ENCODE measurements at regions not wholly inside any gene's neighbourhood (a gene's known extent, or its start where the extent isn't known, plus 50 kb on each side); places are given as distances from the start of the nearest gene placed in this dataset.

GRCh38 chr11:130772266-130773227, 143.7 kb downstream of the SNX19 start:
- ATAC-seq (no peak), DNase-seq (ENCODE audit: low spot score in 2 of 2) (no peak)
- Mint-ChIP-seq H3K27ac (no peak overlapping the region), H3K36me3 (no peaks in the 10 kb centered on the region), H3K9me3 (no peaks in the 10 kb centered on the region)

- DNase-seq (ENCODE audit: low spot score in 2 of 2) = no peak
- no peak overlapping the region for H3K27ac Mint-ChIP-seq
- ATAC-seq = no peak
- H3K9me3 Mint-ChIP-seq = no peaks in the 10 kb centered on the region
- H3K36me3 Mint-ChIP-seq = no peaks in the 10 kb centered on the region
These were observed 142.9 kb downstream of the SNX19 start for GRCh38 chr11:130773244-130773820.

- DNase-seq (ENCODE audit: low spot score in 2 of 2) = no peak
- Mint-ChIP-seq H3K36me3 (no peaks in the 10 kb centered on the region), H3K9me3 (no peaks in the 10 kb centered on the region), H3K27ac (no peak overlapping the region)
- ATAC-seq = no peak
These were observed 141.6 kb downstream of the SNX19 start for GRCh38 chr11:130774703-130775102.

GRCh38 chr11:130775306-130776060, 140.8 kb downstream of the SNX19 start:
- Mint-ChIP-seq H3K36me3 (no peaks in the 10 kb centered on the region), H3K27ac (no peak overlapping the region), H3K9me3 (no peaks in the 10 kb centered on the region)
- ATAC-seq (no peak), DNase-seq (ENCODE audit: low spot score in 2 of 2) (no peak)

GRCh38 chr11:130776061-130776419, 140.2 kb downstream of the SNX19 start:
- no peaks in the 10 kb centered on the region for H3K36me3 Mint-ChIP-seq
- H3K27ac Mint-ChIP-seq = no peak overlapping the region
- DNase-seq (ENCODE audit: low spot score in 2 of 2) (no peak), ATAC-seq (no peak)
- no peaks in the 10 kb centered on the region for H3K9me3 Mint-ChIP-seq

- DNase-seq (ENCODE audit: low spot score in 2 of 2) = no peak
- no peak for ATAC-seq
- H3K36me3 Mint-ChIP-seq = no peaks in the 10 kb centered on the region
- H3K9me3 Mint-ChIP-seq = no peaks in the 10 kb centered on the region
- no peak overlapping the region for H3K27ac Mint-ChIP-seq
These were observed 138.3 kb downstream of the SNX19 start for GRCh38 chr11:130778026-130778425.

GRCh38 chr11:130778705-130779104, 137.6 kb downstream of the SNX19 start:
- no peak overlapping the region for H3K27ac Mint-ChIP-seq
- ATAC-seq (no peak), DNase-seq (ENCODE audit: low spot score in 2 of 2) (no peak)
- no peaks in the 10 kb centered on the region for H3K9me3 Mint-ChIP-seq
- H3K36me3 Mint-ChIP-seq = no peaks in the 10 kb centered on the region

- Mint-ChIP-seq H3K27ac (no peak overlapping the region), H3K9me3 (no peaks in the 10 kb centered on the region), H3K36me3 (no peaks in the 10 kb centered on the region)
- ATAC-seq = no peak
- DNase-seq (ENCODE audit: low spot score in 2 of 2) = no peak
These were observed 137.0 kb downstream of the SNX19 start for GRCh38 chr11:130779267-130779666.

GRCh38 chr11:130779943-130780342, 136.3 kb downstream of the SNX19 start:
- no peak for DNase-seq (ENCODE audit: low spot score in 2 of 2)
- H3K9me3 Mint-ChIP-seq = no peaks in the 10 kb centered on the region
- ATAC-seq = no peak
- no peak overlapping the region for H3K27ac Mint-ChIP-seq
- no peaks in the 10 kb centered on the region for H3K36me3 Mint-ChIP-seq

- ATAC-seq (no peak), DNase-seq (ENCODE audit: low spot score in 2 of 2) (no peak)
- no peaks in the 10 kb centered on the region for H3K9me3 Mint-ChIP-seq
- H3K27ac Mint-ChIP-seq = no peak overlapping the region
- H3K36me3 Mint-ChIP-seq = no peaks in the 10 kb centered on the region
These were observed 135.8 kb downstream of the SNX19 start for GRCh38 chr11:130780437-130780836.

- Mint-ChIP-seq H3K27ac (no peak overlapping the region), H3K36me3 (no peaks in the 10 kb centered on the region), H3K9me3 (no peaks in the 10 kb centered on the region)
- DNase-seq (ENCODE audit: low spot score in 2 of 2) (no peak), ATAC-seq (no peak)
These were observed 134.3 kb downstream of the SNX19 start for GRCh38 chr11:130781931-130782330.

- Mint-ChIP-seq H3K27ac (no peak overlapping the region), H3K36me3 (no peaks in the 10 kb centered on the region), H3K9me3 (no peaks in the 10 kb centered on the region)
- ATAC-seq (no peak), DNase-seq (ENCODE audit: low spot score in 2 of 2) (no peak)
These were observed 133.7 kb downstream of the SNX19 start for GRCh38 chr11:130782361-130783222.

GRCh38 chr11:130783323-130783722, 133.0 kb downstream of the SNX19 start:
- no peak for DNase-seq (ENCODE audit: low spot score in 2 of 2)
- Mint-ChIP-seq H3K27ac (no peak overlapping the region), H3K36me3 (no peaks in the 10 kb centered on the region), H3K9me3 (no peaks in the 10 kb centered on the region)
- no peak for ATAC-seq

- H3K9me3 Mint-ChIP-seq = peaks cover 0 to 3% of the 10 kb centered on the region in 2 donors
- no peak for DNase-seq (ENCODE audit: low spot score in 2 of 2)
- H3K36me3 Mint-ChIP-seq = peaks cover 0 to 7% of the 10 kb centered on the region in 2 donors
- no peak overlapping the region for H3K27ac Mint-ChIP-seq
- no peak for ATAC-seq
These were observed 130.7 kb downstream of the SNX19 start for GRCh38 chr11:130785380-130786116.

- H3K9me3 Mint-ChIP-seq = peaks cover 0 to 13% of the 10 kb centered on the region in 2 donors
- DNase-seq (ENCODE audit: low spot score in 2 of 2) (no peak), ATAC-seq (no peak)
- no peak overlapping the region for H3K27ac Mint-ChIP-seq
- H3K36me3 Mint-ChIP-seq = peaks cover 0 to 17% of the 10 kb centered on the region in 2 donors
These were observed 129.7 kb downstream of the SNX19 start for GRCh38 chr11:130786586-130786985.

GRCh38 chr11:130787092-130787616, 129.1 kb downstream of the SNX19 start:
- ATAC-seq (no peak), DNase-seq (ENCODE audit: low spot score in 2 of 2) (no peak)
- Mint-ChIP-seq H3K27ac (no peak overlapping the region), H3K36me3 (peaks cover 0 to 17% of the 10 kb centered on the region in 2 donors), H3K9me3 (peaks cover 0 to 13% of the 10 kb centered on the region in 2 donors)
